GM12878 (cell line): ENCODE measurements at regions not wholly inside any gene's neighbourhood (a gene's known extent, or its start where the extent isn't known, plus 50 kb on each side); places are given as distances from the start of the nearest gene placed in this dataset.

Experiments used
- ATAC-seq: fragments of 200-7000 bp; cut with Tn5 transposase; 3 replicates; pipeline ENCODE4 v1.9.1; 2020; ENCODE audit warnings: mild to moderate bottlenecking, moderate library complexity
- BruUV-seq: library from RNA; stranded (reverse); fragments of 400-500 nt; replicated peaks from 2 replicates; lab custom pipeline; 2021; lab: Mats Ljungman, UMichigan
- CTCF ChIA-PET: fragments of 300-600 bp; sonication (Branson Sonifier 250); formaldehyde crosslinking; extraction: SDS; loops from one replicate; lab custom pipeline; 2021; ENCODE audit warnings: inconsistent platforms; lab: Yijun Ruan, JAX
- POLR2A ChIA-PET: fragments of 350-600 bp; formaldehyde crosslinking; extraction: SDS; loops from one replicate; lab custom pipeline; 2021; ENCODE audit warnings: inconsistent platforms; lab: Charles Lee
- RAD21 ChIA-PET: fragments of 300-600 bp; sonication (Branson Sonifier 250); formaldehyde crosslinking; loops from one replicate; lab custom pipeline; 2023; ENCODE audit warnings: antibody characterized with exemption; ENCODE audit not compliant: unreplicated experiment; lab: Charles Lee
- SMC1A ChIA-PET: fragments of 300-600 bp; sonication (Branson Sonifier 250); formaldehyde crosslinking; loops from one replicate; lab custom pipeline; 2023; ENCODE audit not compliant: unreplicated experiment, uncharacterized antibody; lab: Charles Lee
- DNase-seq: peaks from one replicate; pipeline ENCODE4 v3.0.0-alpha.2; 2011; ENCODE audit warnings: low read depth, low spot score
- FAIRE-seq: peaks from 3 replicates; lab custom pipeline; 2011; peaks lifted over from hg19 to GRCh38; lab: Jason Lieb, UNC
- H2AFZ ChIP-seq: 2 replicates; pipeline ENCODE4 v1.6.0; 2011; ENCODE audit warnings: low read depth, low read length, control low read depth; ENCODE audit not compliant: control insufficient read depth
- H3K27ac ChIP-seq: 2 replicates; pipeline ENCODE4 v1.5.1; 2011; ENCODE audit warnings: control low read depth; ENCODE audit not compliant: control insufficient read depth, insufficient read depth
- H3K27me3 ChIP-seq, 2 experiments: replicated peaks in 1 of 2; 2 replicates each; pipeline versions ENCODE4 v1.6.0 to v1.6.1; 2011; ENCODE audit warnings: low read length in 1 of 2; ENCODE audit not compliant: control insufficient read depth in 2 of 2, insufficient read depth in 2 of 2
- H3K36me3 ChIP-seq, 2 experiments: 2 replicates each; pipeline ENCODE4 v1.5.1; 2011; ENCODE audit warnings: low read length in 1 of 2; ENCODE audit not compliant: control insufficient read depth in 2 of 2, insufficient read depth in 2 of 2
- H3K4me1 ChIP-seq: 2 replicates; pipeline ENCODE4 v1.6.1; 2011; ENCODE audit warnings: mild to moderate bottlenecking, low read length, moderate library complexity, mixed read lengths; ENCODE audit not compliant: control insufficient read depth, insufficient read depth
- H3K4me2 ChIP-seq: 2 replicates; pipeline ENCODE4 v1.6.0; 2011; ENCODE audit warnings: control low read depth; ENCODE audit not compliant: control insufficient read depth, insufficient read depth
- H3K4me3 ChIP-seq: fragments of 200-600 bp; sonication (generic); 2 replicates; pipeline ENCODE4 v1.5.1; 2016
- H3K79me2 ChIP-seq: 2 replicates; pipeline ENCODE4 v1.6.0; 2011; ENCODE audit warnings: low read length; ENCODE audit not compliant: control insufficient read depth, insufficient read depth
- H3K9ac ChIP-seq: 2 replicates; pipeline ENCODE4 v1.8.0; 2011; ENCODE audit warnings: low read length, control low read depth, mixed read lengths; ENCODE audit not compliant: control insufficient read depth, insufficient read depth
- H3K9me3 ChIP-seq: replicated peaks from 3 replicates; pipeline ENCODE4 v1.5.1; 2011; ENCODE audit warnings: mild to moderate bottlenecking, low read length; ENCODE audit not compliant: control insufficient read depth, insufficient read depth
- H4K20me1 ChIP-seq: 2 replicates; pipeline ENCODE4 v1.6.0; 2011; ENCODE audit not compliant: control insufficient read depth, insufficient read depth
- CREB1 ChIP-seq: IDR thresholded peaks from 2 replicates; pipeline ENCODE4 v1.6.1; 2012; ENCODE audit warnings: low read depth, mild to moderate bottlenecking, inconsistent platforms
- DPF2 ChIP-seq: fragments of 450-650 bp; IDR thresholded peaks from 2 replicates; pipeline ENCODE4 v1.6.1; 2017; ENCODE audit warnings: mild to moderate bottlenecking
- E2F4 ChIP-seq: IDR thresholded peaks from 2 replicates; pipeline ENCODE4 v1.6.1; 2012; ENCODE audit warnings: low read depth, low read length, improper control_type of control experiment
- ESRRA ChIP-seq: IDR thresholded peaks from 2 replicates; pipeline ENCODE4 v1.6.1; 2012; ENCODE audit warnings: mild to moderate bottlenecking, low read length, improper control_type of control experiment
- MEF2B ChIP-seq: fragments of 450-650 bp; IDR thresholded peaks from 2 replicates; pipeline ENCODE4 v1.6.1; 2018; ENCODE audit warnings: mild to moderate bottlenecking, moderate library complexity; ENCODE audit not compliant: partially characterized antibody, poor library complexity, severe bottlenecking
- MXI1 ChIP-seq: fragments of 150-350 bp; IDR thresholded peaks from 2 replicates; pipeline ENCODE4 v1.6.1; 2011; ENCODE audit warnings: low read depth, mild to moderate bottlenecking, inconsistent platforms, low read length, improper control_type of control experiment
- MYB ChIP-seq: fragments of 150-350 bp; IDR thresholded peaks from 2 replicates; pipeline ENCODE4 v1.6.1; 2014; ENCODE audit warnings: mild to moderate bottlenecking, low read depth, low read length, borderline replicate concordance
- NFXL1 ChIP-seq: fragments of 450-650 bp; IDR thresholded peaks from 2 replicates; pipeline ENCODE4 v1.6.1; 2017; ENCODE audit warnings: antibody characterized with exemption, mild to moderate bottlenecking, borderline replicate concordance
- NFYB ChIP-seq: IDR thresholded peaks from 2 replicates; pipeline ENCODE4 v1.6.1; 2011; ENCODE audit warnings: low read depth, mild to moderate bottlenecking, low read length, improper control_type of control experiment, moderate library complexity; ENCODE audit not compliant: insufficient read depth
- PAX5 ChIP-seq: IDR thresholded peaks from 2 replicates; pipeline ENCODE4 v1.6.1; 2011; ENCODE audit warnings: low read depth, low read length, borderline replicate concordance
- SRF ChIP-seq, 2 experiments: IDR thresholded peaks; 2 replicates each; pipeline ENCODE4 v1.6.1; 2011; ENCODE audit warnings: low read depth in 2 of 2, low read length in 2 of 2, mild to moderate bottlenecking in 1 of 2, moderate library complexity in 1 of 2
- SUZ12 ChIP-seq: fragments of 200-600 bp; sonication (generic); IDR thresholded peaks from one replicate; pipeline ENCODE4 v1.6.1; 2018; ENCODE audit warnings: antibody characterized with exemption, mild to moderate bottlenecking; ENCODE audit not compliant: unreplicated experiment
- TAF1 ChIP-seq: IDR thresholded peaks from 2 replicates; pipeline ENCODE4 v1.6.1; 2011; ENCODE audit warnings: mild to moderate bottlenecking, low read depth, low read length, borderline replicate concordance
- WGBS: methylation state at CpG from one replicate; pipeline ENCODE4 v1.1.6; 2016; ENCODE audit warnings: low lambda C conversion rate; ENCODE audit not compliant: insufficient replicate concordance, insufficient coverage; ENCODE audit errors: missing lambda C conversion rate; 5-methylcytosine and 5-hydroxymethylcytosine counted together
- in situ Hi-C: fragments of 300-500 bp; cut with MboI; formaldehyde crosslinking; loops from 9 replicates; pipeline ENCODE4 v1.14.3; 2018; ENCODE audit warnings: mixed read lengths
- intact Hi-C: fragments of 100-400 bp; cut with micrococcal nuclease; formaldehyde crosslinking; loops from one replicate; pipeline ENCODE4 v1.14.2; 2022; ENCODE audit not compliant: unreplicated experiment
- TF ChIP-seq, protein P1 (sequence below): IDR thresholded peaks from 2 replicates; pipeline ENCODE4 v1.6.1; 2012; ENCODE audit warnings: mild to moderate bottlenecking, low read depth, low read length
- TF ChIP-seq, protein P2 (sequence below): fragments of 450-650 bp; formaldehyde crosslinking; IDR thresholded peaks from 2 replicates; pipeline ENCODE4 v1.4.0; 2020; ENCODE audit warnings: mild to moderate bottlenecking, moderate library complexity

GRCh38 chr1:219414250-219414649, 198.7 kb downstream of the ZC3H11B start:
- BruUV-seq = no TSS peak
- no peak for ATAC-seq
- Histone ChIP-seq H3K9me3 (no peaks in the 10 kb centered on the region), H3K4me2 (no peak overlapping the region), H3K79me2 (no peaks in the 10 kb centered on the region), H3K27ac (no peak overlapping the region), H3K9ac (no peak overlapping the region), H2AFZ (no peak overlapping the region), H3K27me3 (no peaks in the 10 kb centered on the region), H3K36me3 (no peaks in the 10 kb centered on the region), H3K4me1 (no peaks in the 10 kb centered on the region), H3K4me3 (no peak overlapping the region)
- ChIA-PET CTCF (interaction anchor here (0.9 kb wide), 1 partner anchor 12 kb away, joined by 3 read pairs; no protein-coding TSS in a partner anchor), SMC1A (no interaction called here), RAD21 (interaction anchor here (0.8 kb wide), 1 partner anchor 28 kb away, joined by 3 read pairs; no protein-coding TSS in a partner anchor), POLR2A (no interaction called here)
- intact Hi-C loops = loop anchor here (10.0 kb wide), 1 partner anchor 391 kb away; no protein-coding TSS in a partner anchor
- in situ Hi-C loops = no loop called here
- no peak for DNase-seq
- 25% methylated on average over 4 of the region's 4 CpGs for WGBS
- no peak for TF ChIP-seq MYB
- no peak for TF ChIP-seq ESRRA
- no peak for TF ChIP-seq MXI1
- TF ChIP-seq E2F4 = no peak
- TF ChIP-seq SUZ12 = no peak
- no peak for TF ChIP-seq TAF1
- TF ChIP-seq CREB1 = no peak
- TF ChIP-seq SRF (IDR thresholded peaks at IDR 0.05; ENCODE audit: low read depth in 2 of 2, low read length in 2 of 2) = no peak
- no peak for TF ChIP-seq NFXL1
- no peak for TF ChIP-seq DPF2
- TF ChIP-seq NFYB = no peak
- no peak for TF ChIP-seq MEF2B
- TF ChIP-seq, protein P1, sequence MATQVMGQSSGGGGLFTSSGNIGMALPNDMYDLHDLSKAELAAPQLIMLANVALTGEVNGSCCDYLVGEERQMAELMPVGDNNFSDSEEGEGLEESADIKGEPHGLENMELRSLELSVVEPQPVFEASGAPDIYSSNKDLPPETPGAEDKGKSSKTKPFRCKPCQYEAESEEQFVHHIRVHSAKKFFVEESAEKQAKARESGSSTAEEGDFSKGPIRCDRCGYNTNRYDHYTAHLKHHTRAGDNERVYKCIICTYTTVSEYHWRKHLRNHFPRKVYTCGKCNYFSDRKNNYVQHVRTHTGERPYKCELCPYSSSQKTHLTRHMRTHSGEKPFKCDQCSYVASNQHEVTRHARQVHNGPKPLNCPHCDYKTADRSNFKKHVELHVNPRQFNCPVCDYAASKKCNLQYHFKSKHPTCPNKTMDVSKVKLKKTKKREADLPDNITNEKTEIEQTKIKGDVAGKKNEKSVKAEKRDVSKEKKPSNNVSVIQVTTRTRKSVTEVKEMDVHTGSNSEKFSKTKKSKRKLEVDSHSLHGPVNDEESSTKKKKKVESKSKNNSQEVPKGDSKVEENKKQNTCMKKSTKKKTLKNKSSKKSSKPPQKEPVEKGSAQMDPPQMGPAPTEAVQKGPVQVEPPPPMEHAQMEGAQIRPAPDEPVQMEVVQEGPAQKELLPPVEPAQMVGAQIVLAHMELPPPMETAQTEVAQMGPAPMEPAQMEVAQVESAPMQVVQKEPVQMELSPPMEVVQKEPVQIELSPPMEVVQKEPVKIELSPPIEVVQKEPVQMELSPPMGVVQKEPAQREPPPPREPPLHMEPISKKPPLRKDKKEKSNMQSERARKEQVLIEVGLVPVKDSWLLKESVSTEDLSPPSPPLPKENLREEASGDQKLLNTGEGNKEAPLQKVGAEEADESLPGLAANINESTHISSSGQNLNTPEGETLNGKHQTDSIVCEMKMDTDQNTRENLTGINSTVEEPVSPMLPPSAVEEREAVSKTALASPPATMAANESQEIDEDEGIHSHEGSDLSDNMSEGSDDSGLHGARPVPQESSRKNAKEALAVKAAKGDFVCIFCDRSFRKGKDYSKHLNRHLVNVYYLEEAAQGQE = no peak
- TF ChIP-seq PAX5 = no peak
- TF ChIP-seq, protein P2, sequence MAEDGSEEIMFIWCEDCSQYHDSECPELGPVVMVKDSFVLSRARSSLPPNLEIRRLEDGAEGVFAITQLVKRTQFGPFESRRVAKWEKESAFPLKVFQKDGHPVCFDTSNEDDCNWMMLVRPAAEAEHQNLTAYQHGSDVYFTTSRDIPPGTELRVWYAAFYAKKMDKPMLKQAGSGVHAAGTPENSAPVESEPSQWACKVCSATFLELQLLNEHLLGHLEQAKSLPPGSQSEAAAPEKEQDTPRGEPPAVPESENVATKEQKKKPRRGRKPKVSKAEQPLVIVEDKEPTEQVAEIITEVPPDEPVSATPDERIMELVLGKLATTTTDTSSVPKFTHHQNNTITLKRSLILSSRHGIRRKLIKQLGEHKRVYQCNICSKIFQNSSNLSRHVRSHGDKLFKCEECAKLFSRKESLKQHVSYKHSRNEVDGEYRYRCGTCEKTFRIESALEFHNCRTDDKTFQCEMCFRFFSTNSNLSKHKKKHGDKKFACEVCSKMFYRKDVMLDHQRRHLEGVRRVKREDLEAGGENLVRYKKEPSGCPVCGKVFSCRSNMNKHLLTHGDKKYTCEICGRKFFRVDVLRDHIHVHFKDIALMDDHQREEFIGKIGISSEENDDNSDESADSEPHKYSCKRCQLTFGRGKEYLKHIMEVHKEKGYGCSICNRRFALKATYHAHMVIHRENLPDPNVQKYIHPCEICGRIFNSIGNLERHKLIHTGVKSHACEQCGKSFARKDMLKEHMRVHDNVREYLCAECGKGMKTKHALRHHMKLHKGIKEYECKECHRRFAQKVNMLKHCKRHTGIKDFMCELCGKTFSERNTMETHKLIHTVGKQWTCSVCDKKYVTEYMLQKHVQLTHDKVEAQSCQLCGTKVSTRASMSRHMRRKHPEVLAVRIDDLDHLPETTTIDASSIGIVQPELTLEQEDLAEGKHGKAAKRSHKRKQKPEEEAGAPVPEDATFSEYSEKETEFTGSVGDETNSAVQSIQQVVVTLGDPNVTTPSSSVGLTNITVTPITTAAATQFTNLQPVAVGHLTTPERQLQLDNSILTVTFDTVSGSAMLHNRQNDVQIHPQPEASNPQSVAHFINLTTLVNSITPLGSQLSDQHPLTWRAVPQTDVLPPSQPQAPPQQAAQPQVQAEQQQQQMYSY = no peak
- TF ChIP-seq, all 136 proteins: peak for 0
- no peak for FAIRE-seq
- H4K20me1 ChIP-seq = no peaks in the 10 kb centered on the region
